ENCODE measurements at regions not wholly inside any gene's neighbourhood (a gene's known extent, or its start where the extent isn't known, plus 50 kb on each side); places are given as distances from the start of the nearest gene placed in this dataset.
"Not testable (repeated sequence)": the region's sequence is repeated elsewhere in the genome, so short reads cannot be mapped to it uniquely, and the experiment has no call there.

DNA sequence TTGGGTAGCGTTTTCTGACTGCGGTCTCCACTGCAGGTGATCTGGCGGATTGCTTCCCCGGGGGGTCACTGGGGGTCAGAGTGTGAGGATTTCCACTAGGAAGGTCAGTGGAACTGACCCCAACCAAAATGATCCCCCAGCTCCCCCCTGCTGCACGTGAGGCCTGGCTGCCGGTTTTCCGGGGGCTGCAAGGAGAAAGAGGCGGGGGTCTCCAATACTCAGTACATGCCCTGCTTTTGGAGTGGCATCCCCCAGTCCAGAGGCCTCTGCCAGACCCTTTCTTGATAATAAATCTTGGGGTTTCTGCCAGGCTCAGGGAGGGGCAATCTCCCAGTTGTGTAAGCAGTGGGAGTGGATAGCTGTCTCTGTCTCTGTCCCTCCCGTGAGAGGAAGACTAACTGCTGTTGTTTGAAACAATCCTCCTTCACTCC lies 71.5 kb upstream of the RTL6 start:
- DNase-seq (ENCODE audit: low spot score, unreplicated experiment), result no peak
- Mint-ChIP-seq H3K27ac (no peak overlapping the region), H3K36me3 (ENCODE audit: insufficient read depth) (peaks cover 3% of the 10 kb centered on the region), H3K27me3 (peaks cover 17% of the 10 kb centered on the region), H3K9me3 (ENCODE audit: low read depth) (peaks cover 19% of the 10 kb centered on the region), H3K4me3 (ENCODE audit: low read depth) (no peak overlapping the region), H3K4me1 (ENCODE audit: low read depth) (peaks cover 4% of the 10 kb centered on the region)
- TF ChIP-seq, protein P1, sequence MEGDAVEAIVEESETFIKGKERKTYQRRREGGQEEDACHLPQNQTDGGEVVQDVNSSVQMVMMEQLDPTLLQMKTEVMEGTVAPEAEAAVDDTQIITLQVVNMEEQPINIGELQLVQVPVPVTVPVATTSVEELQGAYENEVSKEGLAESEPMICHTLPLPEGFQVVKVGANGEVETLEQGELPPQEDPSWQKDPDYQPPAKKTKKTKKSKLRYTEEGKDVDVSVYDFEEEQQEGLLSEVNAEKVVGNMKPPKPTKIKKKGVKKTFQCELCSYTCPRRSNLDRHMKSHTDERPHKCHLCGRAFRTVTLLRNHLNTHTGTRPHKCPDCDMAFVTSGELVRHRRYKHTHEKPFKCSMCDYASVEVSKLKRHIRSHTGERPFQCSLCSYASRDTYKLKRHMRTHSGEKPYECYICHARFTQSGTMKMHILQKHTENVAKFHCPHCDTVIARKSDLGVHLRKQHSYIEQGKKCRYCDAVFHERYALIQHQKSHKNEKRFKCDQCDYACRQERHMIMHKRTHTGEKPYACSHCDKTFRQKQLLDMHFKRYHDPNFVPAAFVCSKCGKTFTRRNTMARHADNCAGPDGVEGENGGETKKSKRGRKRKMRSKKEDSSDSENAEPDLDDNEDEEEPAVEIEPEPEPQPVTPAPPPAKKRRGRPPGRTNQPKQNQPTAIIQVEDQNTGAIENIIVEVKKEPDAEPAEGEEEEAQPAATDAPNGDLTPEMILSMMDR (IDR thresholded peaks at IDR 0.05; ENCODE audit: unreplicated experiment), result no peak

DNA sequence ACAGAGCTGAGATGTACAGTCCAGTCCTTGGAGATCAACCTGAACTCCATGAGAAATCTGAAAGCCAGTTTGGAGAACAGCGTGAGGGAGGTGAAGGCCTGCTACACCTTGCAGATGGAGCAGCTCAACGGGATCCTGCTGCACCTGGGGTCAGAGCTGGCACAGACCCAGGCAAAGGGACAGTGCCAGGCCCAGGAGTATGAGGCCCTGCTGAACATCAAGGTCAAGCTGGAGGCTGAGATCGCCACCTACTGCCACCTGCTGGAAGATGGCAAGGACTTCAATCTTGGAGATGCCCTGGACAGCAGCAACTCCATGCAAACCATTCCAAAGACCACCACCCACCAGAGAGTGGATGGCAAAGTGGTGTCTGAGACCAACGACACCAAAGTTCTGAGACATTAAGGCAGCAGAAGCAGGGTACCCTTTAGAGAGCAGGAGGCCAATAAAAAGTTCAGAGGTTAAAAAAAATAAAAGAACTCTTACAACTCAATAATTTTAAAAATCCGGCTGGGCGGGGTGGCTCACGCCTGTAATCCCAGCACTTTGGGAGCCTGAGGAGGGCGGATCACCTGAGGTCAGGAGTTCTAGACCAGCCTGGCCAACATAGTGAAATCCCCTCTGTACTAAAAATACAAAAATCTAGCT lies 69.9 kb upstream of the RTL6 start:
- Mint-ChIP-seq H3K4me1 (ENCODE audit: low read depth) (no peaks in the 10 kb centered on the region), H3K4me3 (ENCODE audit: low read depth) (no peak overlapping the region), H3K9me3 (ENCODE audit: low read depth) (peaks cover 30% of the 10 kb centered on the region), H3K27me3 (peaks cover 17% of the 10 kb centered on the region), H3K36me3 (ENCODE audit: insufficient read depth) (peaks cover 3% of the 10 kb centered on the region), H3K27ac (no peak overlapping the region)
- TF ChIP-seq, protein P1 (IDR thresholded peaks at IDR 0.05; ENCODE audit: unreplicated experiment), result peak; percentile 53
- DNase-seq (ENCODE audit: low spot score, unreplicated experiment), result no peak

DNA sequence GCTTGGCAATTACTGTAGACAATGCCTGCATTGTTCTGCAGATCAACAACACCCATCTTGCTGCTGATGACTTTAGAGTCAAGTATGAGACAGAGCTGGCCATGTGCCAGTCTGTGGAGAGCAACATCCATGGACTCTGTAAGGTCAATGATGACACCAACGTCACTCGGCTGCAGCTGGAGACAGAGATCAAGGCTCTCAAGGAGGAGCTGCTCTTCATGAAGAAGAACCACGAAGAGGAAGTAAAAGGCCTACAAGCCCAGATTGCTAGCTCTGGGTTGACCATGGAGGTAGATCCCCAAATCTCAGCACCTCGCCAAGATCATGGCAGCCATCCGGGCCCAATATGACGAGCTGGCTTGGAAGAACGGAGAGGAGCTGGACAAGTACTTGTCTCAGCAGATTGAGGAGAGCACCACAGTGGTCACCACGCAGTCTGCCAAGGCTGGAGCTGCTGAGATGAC lies 69.4 kb upstream of the RTL6 start:
- not testable (repeated sequence) for H3K36me3 Mint-ChIP-seq (ENCODE audit: insufficient read depth); H3K27ac Mint-ChIP-seq; H3K4me1 Mint-ChIP-seq (ENCODE audit: low read depth); DNase-seq (ENCODE audit: low spot score, unreplicated experiment); H3K4me3 Mint-ChIP-seq (ENCODE audit: low read depth)
- peaks cover 30% of the 10 kb centered on the region for H3K9me3 Mint-ChIP-seq (ENCODE audit: low read depth)
- peaks cover 16% of the 10 kb centered on the region for H3K27me3 Mint-ChIP-seq

DNA sequence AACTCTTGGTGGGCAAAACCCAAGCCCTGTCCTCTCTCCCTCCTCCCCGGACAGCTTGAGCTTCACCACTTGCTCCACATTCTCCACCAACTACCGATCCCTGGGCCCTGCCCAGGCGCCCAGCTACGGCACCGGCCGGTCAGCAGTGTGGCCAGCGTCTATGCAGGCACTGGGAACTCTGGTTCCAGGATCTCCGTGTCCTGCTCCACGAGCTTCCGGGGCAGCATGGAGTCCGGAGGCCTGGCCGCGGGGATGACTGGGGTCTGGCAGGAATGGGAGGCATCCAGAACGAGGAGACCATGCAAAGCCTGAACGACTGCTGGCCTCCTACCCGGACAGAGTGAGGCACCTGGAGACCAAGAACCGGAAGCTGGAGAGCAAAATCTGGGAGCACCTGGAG lies 68.9 kb upstream of the RTL6 start:
- Mint-ChIP-seq H3K4me3 (ENCODE audit: low read depth) (no peak overlapping the region), H3K27me3 (peaks cover 11% of the 10 kb centered on the region), H3K4me1 (ENCODE audit: low read depth) (no peaks in the 10 kb centered on the region), H3K36me3 (ENCODE audit: insufficient read depth) (peaks cover 3% of the 10 kb centered on the region), H3K27ac (no peak overlapping the region), H3K9me3 (ENCODE audit: low read depth) (peaks cover 30% of the 10 kb centered on the region)
- TF ChIP-seq, protein P1 (IDR thresholded peaks at IDR 0.05; ENCODE audit: unreplicated experiment), result no peak
- no peak for DNase-seq (ENCODE audit: low spot score, unreplicated experiment)

DNA sequence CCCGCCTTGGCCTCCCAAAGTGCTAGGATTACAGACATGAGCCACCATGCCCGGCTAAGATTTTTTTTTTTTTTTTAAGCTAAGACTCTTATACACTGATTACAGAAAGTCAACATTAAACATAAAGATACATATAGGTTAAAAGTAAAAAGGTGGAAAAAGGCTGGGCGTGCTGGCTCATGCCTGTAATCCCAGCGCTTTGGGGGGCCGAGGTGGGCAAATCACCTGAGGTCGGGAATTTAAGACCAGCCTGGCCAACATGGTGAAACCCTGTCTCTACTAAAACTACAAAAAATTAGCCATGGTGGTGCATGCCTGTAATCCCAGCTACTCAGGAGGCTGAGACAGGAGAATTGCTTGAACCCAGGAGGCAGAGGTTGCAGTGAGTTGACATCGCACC lies 64.6 kb upstream of the RTL6 start:
- H3K9me3 Mint-ChIP-seq (ENCODE audit: low read depth), result peaks cover 21% of the 10 kb centered on the region
- DNase-seq (ENCODE audit: low spot score, unreplicated experiment); H3K27ac Mint-ChIP-seq; H3K4me1 Mint-ChIP-seq (ENCODE audit: low read depth); H3K36me3 Mint-ChIP-seq (ENCODE audit: insufficient read depth); H3K27me3 Mint-ChIP-seq; H3K4me3 Mint-ChIP-seq (ENCODE audit: low read depth): not testable (repeated sequence)

DNA sequence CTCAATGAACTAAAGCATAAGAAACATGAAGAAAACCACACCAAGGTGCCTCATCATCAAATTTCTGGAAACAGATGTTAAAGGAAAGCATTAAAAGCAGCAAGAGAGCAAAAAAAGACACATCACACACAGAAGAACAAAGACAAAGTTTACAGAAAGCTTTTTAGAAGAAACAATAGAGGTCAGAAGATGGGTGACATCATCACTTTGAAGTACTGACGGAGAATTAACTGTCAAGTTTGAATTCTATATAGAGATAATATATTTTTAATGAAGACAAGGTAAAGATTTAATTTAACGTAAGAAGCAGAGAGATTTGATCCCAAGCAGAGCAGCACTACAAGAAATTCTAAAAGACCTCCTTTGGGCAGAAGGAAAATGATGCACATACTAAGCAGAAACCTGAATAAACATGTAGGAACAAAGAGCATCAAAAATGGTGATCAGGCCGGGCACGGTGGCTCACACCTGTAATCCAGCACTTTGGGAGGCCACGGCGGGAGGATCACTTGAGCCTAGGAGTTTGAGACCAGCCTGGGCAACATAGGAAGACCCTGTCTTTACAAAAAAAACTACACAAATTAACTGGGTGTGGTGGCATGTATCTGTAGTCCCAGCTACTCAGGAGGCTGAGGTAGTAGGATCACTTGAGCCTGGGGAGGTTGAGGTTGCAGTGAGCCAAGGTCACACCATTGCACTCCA lies 63.3 kb upstream of the RTL6 start:
- DNase-seq (ENCODE audit: low spot score, unreplicated experiment), result no peak
- Mint-ChIP-seq H3K36me3 (ENCODE audit: insufficient read depth) (no peaks in the 10 kb centered on the region), H3K27ac (no peak overlapping the region), H3K9me3 (ENCODE audit: low read depth) (peaks cover 21% of the 10 kb centered on the region), H3K4me3 (ENCODE audit: low read depth) (no peak overlapping the region), H3K4me1 (ENCODE audit: low read depth) (no peaks in the 10 kb centered on the region), H3K27me3 (peaks cover 5% of the 10 kb centered on the region)
- TF ChIP-seq, protein P1 (IDR thresholded peaks at IDR 0.05; ENCODE audit: unreplicated experiment), result no peak

DNA sequence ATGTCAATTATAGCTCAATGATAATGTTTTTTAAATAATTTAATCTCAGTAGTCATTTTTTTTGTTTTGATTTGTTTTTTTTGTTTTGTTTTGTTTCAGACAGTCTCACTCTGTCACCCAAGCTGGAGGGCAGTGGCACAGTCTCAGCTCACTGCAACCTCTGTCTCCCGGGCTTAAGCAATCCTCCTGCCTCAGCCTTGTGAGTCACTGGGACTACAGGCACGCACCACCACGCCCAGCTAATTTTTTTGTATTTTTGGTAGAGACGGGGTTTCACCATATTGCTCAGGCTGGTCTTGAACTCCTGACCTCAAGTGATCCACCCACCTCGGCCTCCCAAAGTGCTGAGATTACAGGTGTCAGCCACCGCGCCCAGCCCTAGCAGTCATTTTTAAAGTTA lies 60.6 kb upstream of the RTL6 start:
- not testable (repeated sequence) for DNase-seq (ENCODE audit: low spot score, unreplicated experiment); H3K27ac Mint-ChIP-seq; H3K36me3 Mint-ChIP-seq (ENCODE audit: insufficient read depth); H3K4me3 Mint-ChIP-seq (ENCODE audit: low read depth); H3K9me3 Mint-ChIP-seq (ENCODE audit: low read depth); H3K4me1 Mint-ChIP-seq (ENCODE audit: low read depth)
- peaks cover 20% of the 10 kb centered on the region for H3K27me3 Mint-ChIP-seq

DNA sequence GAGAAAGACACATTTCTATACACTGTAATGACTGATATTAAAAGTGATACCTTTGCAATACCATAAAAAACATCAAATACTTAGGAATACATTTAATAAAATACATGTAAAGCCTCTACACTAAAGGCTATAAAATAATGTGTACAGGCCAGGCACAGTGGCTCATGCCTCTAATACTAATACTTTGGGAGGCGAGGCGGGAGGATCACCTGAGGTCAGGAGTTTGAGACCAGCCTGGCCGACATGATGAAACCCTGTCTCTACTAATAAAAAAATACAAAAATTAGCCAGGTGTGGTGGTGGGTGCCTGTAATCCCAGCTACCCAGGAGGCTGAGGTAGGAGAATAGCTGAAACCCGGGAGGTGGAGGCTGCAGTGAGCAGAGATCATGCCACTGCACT lies 59.8 kb upstream of the RTL6 start:
- H3K27me3 Mint-ChIP-seq, result peaks cover 20% of the 10 kb centered on the region
- H3K4me3 Mint-ChIP-seq (ENCODE audit: low read depth); H3K9me3 Mint-ChIP-seq (ENCODE audit: low read depth); H3K36me3 Mint-ChIP-seq (ENCODE audit: insufficient read depth); H3K4me1 Mint-ChIP-seq (ENCODE audit: low read depth); DNase-seq (ENCODE audit: low spot score, unreplicated experiment); H3K27ac Mint-ChIP-seq: not testable (repeated sequence)
